ENCODE measurements at regions not wholly inside any gene's neighbourhood (a gene's known extent, or its start where the extent isn't known, plus 50 kb on each side); places are given as distances from the start of the nearest gene placed in this dataset.
"Not testable (repeated sequence)": the region's sequence is repeated elsewhere in the genome, so short reads cannot be mapped to it uniquely, and the experiment has no call there.

GRCh38 chr2:14751581-14751980 lies 119.1 kb downstream of the LRATD1 start:
- DNase-seq: no peak

GRCh38 chr2:14752295-14752694 lies 119.8 kb downstream of the LRATD1 start:
- no peak for DNase-seq

GRCh38 chr2:14756122-14756541 lies 123.6 kb downstream of the LRATD1 start:
- DNase-seq: no peak

- DNase-seq: peak in 2 of 51 donors; percentile 5 to 35
Measured at GRCh38 chr2:14756981-14757657, 124.6 kb downstream of the LRATD1 start.

GRCh38 chr2:14759082-14759481 lies 126.6 kb downstream of the LRATD1 start:
- no peak for DNase-seq

- DNase-seq: no peak
Measured at GRCh38 chr2:14760169-14760568, 127.7 kb downstream of the LRATD1 start.

GRCh38 chr2:14761118-14761517 lies 128.6 kb downstream of the LRATD1 start:
- peak in 1 of 51 donors; percentile 19 for DNase-seq

GRCh38 chr2:14773696-14774095 lies 141.2 kb downstream of the LRATD1 start:
- no peak for DNase-seq

- no peak for DNase-seq
Measured at GRCh38 chr2:14774436-14774968, 142.0 kb downstream of the LRATD1 start.

- DNase-seq: no peak
Measured at GRCh38 chr2:14776216-14776615, 143.7 kb downstream of the LRATD1 start.

- no peak for DNase-seq
Measured at GRCh38 chr2:14778015-14778414, 145.5 kb downstream of the LRATD1 start.

- DNase-seq: no peak
Measured at GRCh38 chr2:14779252-14779651, 146.7 kb downstream of the LRATD1 start.

- no peak for DNase-seq
Measured at GRCh38 chr2:14781142-14781541, 148.6 kb downstream of the LRATD1 start.

- DNase-seq: not testable (repeated sequence)
Measured at GRCh38 chr2:14788814-14789213, 156.3 kb downstream of the LRATD1 start.

GRCh38 chr2:14790041-14790640 lies 157.6 kb downstream of the LRATD1 start:
- DNase-seq: no peak

GRCh38 chr2:14803994-14804393 lies 171.5 kb downstream of the LRATD1 start:
- DNase-seq: no peak

GRCh38 chr2:14804902-14805301 lies 172.4 kb downstream of the LRATD1 start:
- no peak for DNase-seq

GRCh38 chr2:14806613-14807012 lies 174.1 kb downstream of the LRATD1 start:
- no peak for DNase-seq

- DNase-seq: no peak
Measured at GRCh38 chr2:14815201-14815600, 182.7 kb downstream of the LRATD1 start.

- no peak for DNase-seq
Measured at GRCh38 chr2:14816069-14817060, 183.8 kb downstream of the LRATD1 start.

GRCh38 chr2:14817848-14818247 lies 185.3 kb downstream of the LRATD1 start:
- peak in 1 of 51 donors; percentile 14 for DNase-seq

GRCh38 chr2:14826518-14826917 lies 194.0 kb downstream of the LRATD1 start:
- no peak for DNase-seq
